WTC11 (cell line): ENCODE measurements at regions not wholly inside any gene's neighbourhood (a gene's known extent, or its start where the extent isn't known, plus 50 kb on each side); places are given as distances from the start of the nearest gene placed in this dataset.

ENCODE experiments used
- ATAC-seq: fragments of 200-7000 bp; cut with Tn5 transposase; 2 replicates; pipeline ENCODE4 v1.10.0; 2021; ENCODE audit warnings: mild to moderate bottlenecking, moderate library complexity
- CTCF ChIA-PET: fragments of 300-600 bp; sonication (Branson Sonifier 250); formaldehyde crosslinking; loops from one replicate; lab custom pipeline; 2021; ENCODE audit warnings: antibody characterized with exemption; lab: Charles Lee
- POLR2A ChIA-PET: fragments of 350-600 bp; sonication (Branson Sonifier 250); formaldehyde crosslinking; loops from one replicate; lab custom pipeline; 2021; ENCODE audit warnings: antibody characterized with exemption; lab: Charles Lee
- DNase-seq: peaks from one replicate; pipeline ENCODE4 v3.0.0; 2021; ENCODE audit warnings: low spot score
- H3K27ac Mint-ChIP-seq: 2 replicates; pipeline ENCODE4 v1.8.0; 2021; ENCODE audit warnings: mixed read lengths
- H3K27me3 Mint-ChIP-seq: 2 replicates; pipeline ENCODE4 v1.8.0; 2021; ENCODE audit warnings: low read depth, mild to moderate bottlenecking, moderate library complexity, mixed read lengths
- H3K36me3 Mint-ChIP-seq: 2 replicates; pipeline ENCODE4 v1.8.0; 2021; ENCODE audit warnings: mixed read lengths
- H3K4me1 Mint-ChIP-seq: 2 replicates; pipeline ENCODE4 v1.8.0; 2022; ENCODE audit warnings: mixed read lengths
- H3K4me3 Mint-ChIP-seq: 2 replicates; pipeline ENCODE4 v1.8.0; 2021; ENCODE audit warnings: mild to moderate bottlenecking, moderate library complexity, mixed read lengths
- H3K9me3 Mint-ChIP-seq: 2 replicates; pipeline ENCODE4 v1.8.0; 2021; ENCODE audit warnings: mixed read lengths
- ATF6 ChIP-seq: sonication (generic); formaldehyde crosslinking; IDR thresholded peaks from 2 replicates; pipeline ENCODE4 v1.8.1; 2023; ENCODE audit warnings: mild to moderate bottlenecking, missing genetic modification reagents
- CREB1 ChIP-seq: sonication (generic); formaldehyde crosslinking; IDR thresholded peaks from 2 replicates; pipeline ENCODE4 v1.8.0; 2023; ENCODE audit warnings: mild to moderate bottlenecking, missing genetic modification reagents
- CREM ChIP-seq: sonication (generic); formaldehyde crosslinking; IDR thresholded peaks from 2 replicates; pipeline ENCODE4 v1.8.1; 2022; ENCODE audit warnings: mild to moderate bottlenecking, missing genetic modification reagents, moderate library complexity
- ERG ChIP-seq: fragments of 250-450 bp; sonication (Bioruptor Pico); IDR thresholded peaks from 2 replicates; pipeline ENCODE4 v1.8.0; 2021; ENCODE audit warnings: mild to moderate bottlenecking
- ESRRA ChIP-seq: sonication (generic); formaldehyde crosslinking; IDR thresholded peaks from 2 replicates; pipeline ENCODE4 v1.8.1; 2022; ENCODE audit warnings: mild to moderate bottlenecking, missing genetic modification reagents, borderline replicate concordance
- FOXP1 ChIP-seq: sonication (generic); formaldehyde crosslinking; IDR thresholded peaks from 2 replicates; pipeline ENCODE4 v1.8.0; 2022; ENCODE audit warnings: missing genetic modification reagents, mild to moderate bottlenecking, moderate library complexity, borderline replicate concordance
- JAZF1 ChIP-seq: fragments of 250-450 bp; sonication (Bioruptor Pico); IDR thresholded peaks from 2 replicates; pipeline ENCODE4 v1.9.0; 2021; ENCODE audit warnings: moderate library complexity, mild to moderate bottlenecking, inconsistent platforms
- NR2C2 ChIP-seq: sonication (generic); formaldehyde crosslinking; IDR thresholded peaks from 2 replicates; pipeline ENCODE4 v1.8.0; 2022; ENCODE audit warnings: mild to moderate bottlenecking, missing genetic modification reagents
- NR3C1 ChIP-seq: sonication (generic); formaldehyde crosslinking; conservative IDR thresholded peaks from 2 replicates; pipeline ENCODE4 v1.8.1; 2023; ENCODE audit warnings: low read depth, mild to moderate bottlenecking, missing genetic modification reagents
- OVOL2 ChIP-seq: fragments of 250-450 bp; sonication (Bioruptor Pico); IDR thresholded peaks from 2 replicates; pipeline ENCODE4 v1.9.0; 2021; ENCODE audit warnings: mild to moderate bottlenecking, borderline replicate concordance
- SMAD3 ChIP-seq: sonication (generic); formaldehyde crosslinking; IDR thresholded peaks from 2 replicates; pipeline ENCODE4 v1.8.0; 2022; ENCODE audit warnings: missing genetic modification reagents, mild to moderate bottlenecking, borderline replicate concordance
- SMAD4 ChIP-seq: sonication (generic); formaldehyde crosslinking; IDR thresholded peaks from 2 replicates; pipeline ENCODE4 v1.8.0; 2022; ENCODE audit warnings: mild to moderate bottlenecking, missing genetic modification reagents
- SOX15 ChIP-seq: fragments of 250-450 bp; sonication (Bioruptor Pico); IDR thresholded peaks from 2 replicates; pipeline ENCODE4 v1.9.0; 2021; ENCODE audit warnings: mild to moderate bottlenecking
- TCF7 ChIP-seq: sonication (generic); formaldehyde crosslinking; IDR thresholded peaks from 2 replicates; pipeline ENCODE4 v1.8.0; 2022; ENCODE audit warnings: mild to moderate bottlenecking, low read depth, missing genetic modification reagents, moderate library complexity
- ZBTB21 ChIP-seq: sonication (generic); formaldehyde crosslinking; IDR thresholded peaks from 2 replicates; pipeline ENCODE4 v1.8.1; 2023; ENCODE audit warnings: mild to moderate bottlenecking, missing genetic modification reagents, borderline replicate concordance
- ZNF263 ChIP-seq: sonication (generic); formaldehyde crosslinking; IDR thresholded peaks from 2 replicates; pipeline ENCODE4 v1.8.1; 2022; ENCODE audit warnings: low read depth, mild to moderate bottlenecking, moderate library complexity, missing genetic modification reagents
- ZNF416 ChIP-seq: fragments of 250-450 bp; sonication (Bioruptor Pico); IDR thresholded peaks from 2 replicates; pipeline ENCODE4 v1.9.0; 2021; ENCODE audit warnings: mild to moderate bottlenecking, inconsistent platforms
- ZNF423 ChIP-seq: fragments of 250-450 bp; sonication (Bioruptor Pico); IDR thresholded peaks from 2 replicates; pipeline ENCODE4 v2.1.2; 2022; ENCODE audit warnings: mild to moderate bottlenecking, moderate library complexity
- ZNF671 ChIP-seq: fragments of 250-450 bp; sonication (Bioruptor Pico); IDR thresholded peaks from 2 replicates; pipeline ENCODE4 v1.8.0; 2021; ENCODE audit warnings: mild to moderate bottlenecking
- TF ChIP-seq, protein P1 (sequence below): sonication (generic); formaldehyde crosslinking; IDR thresholded peaks from 2 replicates; pipeline ENCODE4 v1.8.0; 2022; ENCODE audit warnings: mild to moderate bottlenecking, missing genetic modification reagents
- TF ChIP-seq, protein P2 (sequence below): sonication (generic); formaldehyde crosslinking; IDR thresholded peaks from 2 replicates; pipeline ENCODE4 v1.8.1; 2023; ENCODE audit warnings: mild to moderate bottlenecking, missing genetic modification reagents, moderate library complexity
- TF ChIP-seq, protein P3 (sequence below): sonication (generic); formaldehyde crosslinking; IDR thresholded peaks from 2 replicates; pipeline ENCODE4 v1.8.0; 2022; ENCODE audit warnings: missing genetic modification reagents

- TF ChIP-seq, protein P1, sequence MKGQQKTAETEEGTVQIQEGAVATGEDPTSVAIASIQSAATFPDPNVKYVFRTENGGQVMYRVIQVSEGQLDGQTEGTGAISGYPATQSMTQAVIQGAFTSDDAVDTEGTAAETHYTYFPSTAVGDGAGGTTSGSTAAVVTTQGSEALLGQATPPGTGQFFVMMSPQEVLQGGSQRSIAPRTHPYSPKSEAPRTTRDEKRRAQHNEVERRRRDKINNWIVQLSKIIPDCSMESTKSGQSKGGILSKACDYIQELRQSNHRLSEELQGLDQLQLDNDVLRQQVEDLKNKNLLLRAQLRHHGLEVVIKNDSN (CRISPR knock-in tag), result no peak
- no peak for TF ChIP-seq ERG (CRISPR knock-in tag)
- no peak for TF ChIP-seq NR3C1
- TF ChIP-seq TCF7, result no peak
- TF ChIP-seq CREB1 (CRISPR knock-in tag), result no peak
- no peak for TF ChIP-seq SMAD4 (CRISPR knock-in tag)
- no peak for TF ChIP-seq ZNF416 (CRISPR knock-in tag)
- Mint-ChIP-seq H3K9me3 (peaks cover 7% of the 10 kb centered on the region; the same call in 1 of the 2 replicates), H3K36me3 (no peaks in the 10 kb centered on the region), H3K4me1 (peaks cover 25% of the 10 kb centered on the region), H3K27ac (no peak overlapping the region), H3K4me3 (no peak overlapping the region), H3K27me3 (peaks cover 16% of the 10 kb centered on the region)
- ChIA-PET POLR2A (no interaction called here), CTCF (no interaction called here)
- DNase-seq (no peak), ATAC-seq (no peak)
Observed at GRCh38 chr20:60491051-60491581, 532.9 kb downstream of the CDH26 start.

GRCh38 chr20:60494476-60494875 lies 536.3 kb downstream of the CDH26 start:
- DNase-seq, result no peak
- H3K9me3 Mint-ChIP-seq, result peaks cover 4% of the 10 kb centered on the region; the same call in 1 of the 2 replicates
- H3K36me3 Mint-ChIP-seq, result no peaks in the 10 kb centered on the region
- peaks cover 19% of the 10 kb centered on the region for H3K27me3 Mint-ChIP-seq
- no peak for ATAC-seq
- no peak for TF ChIP-seq OVOL2 (CRISPR knock-in tag)
- TF ChIP-seq SOX15, result no peak
- no peak for TF ChIP-seq SMAD3 (CRISPR knock-in tag)
- TF ChIP-seq NR2C2 (CRISPR knock-in tag), result no peak
- TF ChIP-seq, protein P2, sequence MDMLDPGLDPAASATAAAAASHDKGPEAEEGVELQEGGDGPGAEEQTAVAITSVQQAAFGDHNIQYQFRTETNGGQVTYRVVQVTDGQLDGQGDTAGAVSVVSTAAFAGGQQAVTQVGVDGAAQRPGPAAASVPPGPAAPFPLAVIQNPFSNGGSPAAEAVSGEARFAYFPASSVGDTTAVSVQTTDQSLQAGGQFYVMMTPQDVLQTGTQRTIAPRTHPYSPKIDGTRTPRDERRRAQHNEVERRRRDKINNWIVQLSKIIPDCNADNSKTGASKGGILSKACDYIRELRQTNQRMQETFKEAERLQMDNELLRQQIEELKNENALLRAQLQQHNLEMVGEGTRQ, result no peak
- no peak for TF ChIP-seq SMAD4 (CRISPR knock-in tag)
- TF ChIP-seq ATF6 (CRISPR knock-in tag), result no peak
- TF ChIP-seq FOXP1 (CRISPR knock-in tag), result no peak
- no peak for TF ChIP-seq ZNF423
- no peak for TF ChIP-seq CREM
- TF ChIP-seq JAZF1 (CRISPR knock-in tag), result no peak
- TF ChIP-seq ZNF671 (CRISPR knock-in tag), result no peak
- TF ChIP-seq ZNF263 (CRISPR knock-in tag), result no peak
- TF ChIP-seq, all 79 proteins: peak for 0
- Mint-ChIP-seq H3K4me1 (peaks cover 25% of the 10 kb centered on the region), H3K4me3 (no peak overlapping the region), H3K27ac (no peak overlapping the region)
- ChIA-PET CTCF (no interaction called here), POLR2A (no interaction called here)

DNA sequence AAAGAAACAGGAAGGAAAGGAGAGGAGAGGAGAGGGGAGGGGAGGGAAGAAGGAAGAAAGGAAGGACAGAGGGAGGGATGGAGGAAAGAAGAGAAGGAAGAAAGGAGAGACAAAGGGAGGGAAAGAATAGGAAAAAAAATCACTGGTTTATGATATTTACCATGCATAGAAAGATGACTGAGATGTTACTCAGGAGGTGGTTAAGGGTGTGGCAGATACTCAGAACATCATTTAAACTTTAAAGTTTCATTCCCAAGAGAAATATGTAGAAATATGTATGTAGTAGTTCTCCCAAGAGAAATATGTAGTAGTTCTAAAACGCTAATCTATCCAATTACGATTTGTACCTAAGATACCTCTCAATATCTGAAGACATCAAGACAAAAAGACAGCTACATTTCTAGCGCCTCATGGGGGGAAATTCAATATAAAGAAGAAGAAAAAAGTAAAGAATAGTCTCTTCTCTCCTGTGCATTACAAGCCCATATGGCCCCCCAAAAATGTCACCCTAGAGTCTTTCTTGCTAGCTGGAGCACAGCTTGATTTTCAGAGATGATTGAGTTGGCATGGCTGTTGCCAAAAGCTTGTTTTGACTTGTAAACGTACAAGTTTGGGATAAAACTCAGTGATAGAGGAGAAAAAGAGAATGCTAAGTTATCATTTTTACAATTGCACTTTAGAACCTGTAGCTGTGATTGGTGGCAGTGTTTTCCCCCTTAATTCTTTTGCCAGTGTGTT lies 539.2 kb downstream of the CDH26 start:
- Mint-ChIP-seq H3K27ac (no peak overlapping the region), H3K4me3 (no peak overlapping the region), H3K36me3 (no peaks in the 10 kb centered on the region), H3K9me3 (peaks cover 15% of the 10 kb centered on the region), H3K4me1 (peaks cover 12% of the 10 kb centered on the region), H3K27me3 (peaks cover 18% of the 10 kb centered on the region)
- ChIA-PET POLR2A (no interaction called here), CTCF (no interaction called here)
- ATAC-seq (no peak), DNase-seq (no peak)
- no peak for TF ChIP-seq ZBTB21 (CRISPR knock-in tag)
- no peak for TF ChIP-seq ZNF423
- TF ChIP-seq, protein P3, sequence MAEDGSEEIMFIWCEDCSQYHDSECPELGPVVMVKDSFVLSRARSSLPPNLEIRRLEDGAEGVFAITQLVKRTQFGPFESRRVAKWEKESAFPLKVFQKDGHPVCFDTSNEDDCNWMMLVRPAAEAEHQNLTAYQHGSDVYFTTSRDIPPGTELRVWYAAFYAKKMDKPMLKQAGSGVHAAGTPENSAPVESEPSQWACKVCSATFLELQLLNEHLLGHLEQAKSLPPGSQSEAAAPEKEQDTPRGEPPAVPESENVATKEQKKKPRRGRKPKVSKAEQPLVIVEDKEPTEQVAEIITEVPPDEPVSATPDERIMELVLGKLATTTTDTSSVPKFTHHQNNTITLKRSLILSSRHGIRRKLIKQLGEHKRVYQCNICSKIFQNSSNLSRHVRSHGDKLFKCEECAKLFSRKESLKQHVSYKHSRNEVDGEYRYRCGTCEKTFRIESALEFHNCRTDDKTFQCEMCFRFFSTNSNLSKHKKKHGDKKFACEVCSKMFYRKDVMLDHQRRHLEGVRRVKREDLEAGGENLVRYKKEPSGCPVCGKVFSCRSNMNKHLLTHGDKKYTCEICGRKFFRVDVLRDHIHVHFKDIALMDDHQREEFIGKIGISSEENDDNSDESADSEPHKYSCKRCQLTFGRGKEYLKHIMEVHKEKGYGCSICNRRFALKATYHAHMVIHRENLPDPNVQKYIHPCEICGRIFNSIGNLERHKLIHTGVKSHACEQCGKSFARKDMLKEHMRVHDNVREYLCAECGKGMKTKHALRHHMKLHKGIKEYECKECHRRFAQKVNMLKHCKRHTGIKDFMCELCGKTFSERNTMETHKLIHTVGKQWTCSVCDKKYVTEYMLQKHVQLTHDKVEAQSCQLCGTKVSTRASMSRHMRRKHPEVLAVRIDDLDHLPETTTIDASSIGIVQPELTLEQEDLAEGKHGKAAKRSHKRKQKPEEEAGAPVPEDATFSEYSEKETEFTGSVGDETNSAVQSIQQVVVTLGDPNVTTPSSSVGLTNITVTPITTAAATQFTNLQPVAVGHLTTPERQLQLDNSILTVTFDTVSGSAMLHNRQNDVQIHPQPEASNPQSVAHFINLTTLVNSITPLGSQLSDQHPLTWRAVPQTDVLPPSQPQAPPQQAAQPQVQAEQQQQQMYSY (CRISPR knock-in tag), result no peak
- no peak for TF ChIP-seq ESRRA (CRISPR knock-in tag)
- no peak for TF ChIP-seq ATF6 (CRISPR knock-in tag)
- TF ChIP-seq ZNF671 (CRISPR knock-in tag), result no peak
